HG02759 (cell line): ENCODE measurements at regions not wholly inside any gene's neighbourhood (a gene's known extent, or its start where the extent isn't known, plus 50 kb on each side); places are given as distances from the start of the nearest gene placed in this dataset.

ENCODE experiments used
- ATAC-seq: cut with Tn5 transposase; IDR thresholded peaks from one replicate; pipeline ENCODE4 v1.9.1; 2021; ENCODE audit warnings: mild to moderate bottlenecking, moderate library complexity; ENCODE audit not compliant: unreplicated experiment

GRCh38 chrX:30414144-30414543, 105.0 kb upstream of the NR0B1 start:
- ATAC-seq: peak; percentile 96

GRCh38 chrX:30402366-30402765, 93.2 kb upstream of the NR0B1 start:
- no peak for ATAC-seq

- ATAC-seq: no peak
Measured at GRCh38 chrX:30388325-30388724, 79.1 kb upstream of the NR0B1 start.

GRCh38 chrX:30373951-30374350, 64.8 kb upstream of the NR0B1 start:
- ATAC-seq: no peak

- ATAC-seq: no peak
Measured at GRCh38 chrX:30373479-30373878, 64.3 kb upstream of the NR0B1 start.

- ATAC-seq: no peak
Measured at GRCh38 chrX:30364229-30364628, 55.0 kb upstream of the NR0B1 start.
